OCI-LY7 (cell line): ENCODE measurements at regions not wholly inside any gene's neighbourhood (a gene's known extent, or its start where the extent isn't known, plus 50 kb on each side); places are given as distances from the start of the nearest gene placed in this dataset.

Source experiments
- CTCF ChIP-seq: fragments of 200-600 bp; sonication (generic); conservative IDR thresholded peaks from 2 replicates; pipeline ENCODE4 v1.5.1; 2014; ENCODE audit warnings: mild to moderate bottlenecking, antibody characterized with exemption, low read length, moderate library complexity, mixed read lengths
- EZH2phosphoT487 ChIP-seq: fragments of 200-600 bp; sonication (generic); IDR thresholded peaks from 2 replicates; pipeline ENCODE4 v1.6.1; 2018; ENCODE audit warnings: low read depth, borderline replicate concordance, mild to moderate bottlenecking, mixed run types, antibody characterized with exemption, low read length, moderate library complexity, mixed read lengths

GRCh38 chr2:215726070-215726469 lies 287.3 kb downstream of the MREG start:
- TF ChIP-seq CTCF: no peak
- no peak for TF ChIP-seq EZH2phosphoT487
